Caco-2 (cell line): ENCODE measurements at regions not wholly inside any gene's neighbourhood (a gene's known extent, or its start where the extent isn't known, plus 50 kb on each side); places are given as distances from the start of the nearest gene placed in this dataset.

Experiments
- BruUV-seq: library from RNA; stranded (reverse); fragments of 400-500 nt; replicated peaks from 2 replicates; lab custom pipeline; 2021; lab: Mats Ljungman, UMichigan
- CTCF ChIA-PET: fragments of 300-600 bp; sonication (Branson Sonifier 250); formaldehyde crosslinking; loops from one replicate; lab custom pipeline; 2022; ENCODE audit warnings: antibody characterized with exemption; lab: Charles Lee
- POLR2A ChIA-PET: fragments of 300-600 bp; sonication (Branson Sonifier 250); formaldehyde crosslinking; loops from one replicate; lab custom pipeline; 2022; ENCODE audit warnings: antibody characterized with exemption; lab: Charles Lee
- DNase-seq, 2 experiments: peaks; one replicate each; pipeline versions ENCODE4 v3.0.0 to v3.0.0-alpha.2; 2020 to 2022
- H3K27me3 ChIP-seq: replicated peaks from 2 replicates; pipeline ENCODE4 v1.6.0; 2011; ENCODE audit warnings: low read length; ENCODE audit not compliant: control insufficient read depth, insufficient read depth
- H3K36me3 ChIP-seq: 2 replicates; pipeline ENCODE4 v1.5.1; 2011; ENCODE audit warnings: low read length; ENCODE audit not compliant: control insufficient read depth, insufficient read depth
- H3K4me1 ChIP-seq: fragments of 250-450 bp; sonication (Bioruptor Pico); 2 replicates; pipeline ENCODE4 v1.5.1; 2020; ENCODE audit warnings: mild to moderate bottlenecking
- H3K4me3 ChIP-seq: 2 replicates; pipeline ENCODE4 v1.5.1; 2011; ENCODE audit warnings: low read depth, mild to moderate bottlenecking, control low read depth, low read length
- H3K9me3 ChIP-seq: fragments of 250-450 bp; sonication (Bioruptor Pico); 2 replicates; pipeline ENCODE4 v1.5.1; 2020; ENCODE audit warnings: mild to moderate bottlenecking, moderate library complexity
- H3K27ac Mint-ChIP-seq: one replicate; pipeline ENCODE4 v1.8.0; 2022; ENCODE audit warnings: mixed read lengths; ENCODE audit not compliant: unreplicated experiment
- H3K27me3 Mint-ChIP-seq: one replicate; pipeline ENCODE4 v1.8.0; 2022; ENCODE audit warnings: mixed read lengths; ENCODE audit not compliant: insufficient read depth, unreplicated experiment
- H3K36me3 Mint-ChIP-seq: one replicate; pipeline ENCODE4 v1.8.0; 2022; ENCODE audit warnings: mild to moderate bottlenecking, mixed read lengths; ENCODE audit not compliant: insufficient read depth, unreplicated experiment
- H3K4me1 Mint-ChIP-seq: one replicate; pipeline ENCODE4 v1.8.0; 2022; ENCODE audit warnings: low read depth, mixed read lengths; ENCODE audit not compliant: unreplicated experiment
- H3K4me3 Mint-ChIP-seq: one replicate; pipeline ENCODE4 v1.8.0; 2022; ENCODE audit warnings: mild to moderate bottlenecking, moderate library complexity, mixed read lengths; ENCODE audit not compliant: unreplicated experiment
- H3K9me3 Mint-ChIP-seq: one replicate; pipeline ENCODE4 v1.8.0; 2022; ENCODE audit warnings: mixed read lengths; ENCODE audit not compliant: unreplicated experiment
- CTCF ChIP-seq, 2 experiments: fragments of 200-600 bp in 1 of 2; IDR thresholded peaks; 1 replicate in 1 of 2; 2 replicates in 1 of 2; pipeline versions ENCODE4 v1.5.1 to v1.8.0; 2011 to 2022; ENCODE audit warnings: antibody characterized with exemption in 1 of 2, control low read depth in 1 of 2, inconsistent platforms in 1 of 2, low read depth in 1 of 2, low read length in 1 of 2, mild to moderate bottlenecking in 1 of 2, moderate library complexity in 1 of 2; ENCODE audit not compliant: insufficient read depth in 1 of 2, severe bottlenecking in 1 of 2, unreplicated experiment in 1 of 2
- intact Hi-C: fragments of 100-400 bp; cut with micrococcal nuclease; formaldehyde crosslinking; loops from one replicate; pipeline ENCODE4 v1.10.0; 2022; ENCODE audit not compliant: unreplicated experiment

- Mint-ChIP-seq H3K27ac (no peak overlapping the region), H3K4me1 (no peaks in the 10 kb centered on the region), H3K36me3 (no peaks in the 10 kb centered on the region), H3K9me3 (no peaks in the 10 kb centered on the region), H3K4me3 (no peak overlapping the region), H3K27me3 (peaks cover 2% of the 10 kb centered on the region)
- no peak for DNase-seq
- ChIA-PET POLR2A (no interaction called here), CTCF (no interaction called here)
- BruUV-seq, result no TSS peak
- TF ChIP-seq CTCF (IDR thresholded peaks at IDR 0.05; ENCODE audit: insufficient read depth in 1 of 2, low read depth in 1 of 2, low read length in 1 of 2, severe bottlenecking in 1 of 2, unreplicated experiment in 1 of 2), result no peak
- H3K9me3 ChIP-seq, result no peaks in the 10 kb centered on the region
- no peak overlapping the region for H3K4me3 ChIP-seq
- no peaks in the 10 kb centered on the region for H3K4me1 ChIP-seq
- no peaks in the 10 kb centered on the region for H3K36me3 ChIP-seq
- H3K27me3 ChIP-seq, result no peaks in the 10 kb centered on the region
- intact Hi-C loops, result no loop called here
Measured at GRCh38 chr10:114728325-114728724, 70.2 kb upstream of the ABLIM1 start.

GRCh38 chr10:114729103-114729659 lies 71.1 kb upstream of the ABLIM1 start:
- intact Hi-C loops, result no loop called here
- Histone ChIP-seq H3K27me3 (no peaks in the 10 kb centered on the region), H3K36me3 (no peaks in the 10 kb centered on the region), H3K9me3 (no peaks in the 10 kb centered on the region), H3K4me1 (no peaks in the 10 kb centered on the region), H3K4me3 (no peak overlapping the region)
- Mint-ChIP-seq H3K4me1 (no peaks in the 10 kb centered on the region), H3K4me3 (no peak overlapping the region), H3K36me3 (no peaks in the 10 kb centered on the region), H3K9me3 (no peaks in the 10 kb centered on the region), H3K27me3 (peaks cover 2% of the 10 kb centered on the region), H3K27ac (no peak overlapping the region)
- no TSS peak for BruUV-seq
- DNase-seq, result no peak
- CTCF ChIA-PET, result interaction anchor here (0.6 kb wide), 1 partner anchor 73 kb away, joined by 5 read pairs; no protein-coding TSS in a partner anchor
- POLR2A ChIA-PET, result no interaction called here
- TF ChIP-seq CTCF (IDR thresholded peaks at IDR 0.05; ENCODE audit: insufficient read depth in 1 of 2, low read depth in 1 of 2, low read length in 1 of 2, severe bottlenecking in 1 of 2, unreplicated experiment in 1 of 2), result no peak

GRCh38 chr10:114730291-114730690 lies 72.2 kb upstream of the ABLIM1 start:
- Histone ChIP-seq H3K9me3 (no peaks in the 10 kb centered on the region), H3K36me3 (no peaks in the 10 kb centered on the region), H3K27me3 (no peaks in the 10 kb centered on the region), H3K4me3 (no peak overlapping the region), H3K4me1 (no peaks in the 10 kb centered on the region)
- peaks cover 2% of the 10 kb centered on the region for H3K27me3 Mint-ChIP-seq
- no peaks in the 10 kb centered on the region for H3K36me3 Mint-ChIP-seq
- no TSS peak for BruUV-seq
- POLR2A ChIA-PET, result no interaction called here
- no peak overlapping the region for H3K4me3 Mint-ChIP-seq
- intact Hi-C loops, result no loop called here
- no peaks in the 10 kb centered on the region for H3K9me3 Mint-ChIP-seq
- no peak for TF ChIP-seq CTCF (IDR thresholded peaks at IDR 0.05; ENCODE audit: insufficient read depth in 1 of 2, low read depth in 1 of 2, low read length in 1 of 2, severe bottlenecking in 1 of 2, unreplicated experiment in 1 of 2)
- DNase-seq, result no peak
- H3K27ac Mint-ChIP-seq, result no peak overlapping the region
- CTCF ChIA-PET, result no interaction called here
- H3K4me1 Mint-ChIP-seq, result no peaks in the 10 kb centered on the region
